OCI-LY7 (cell line): ENCODE measurements at regions not wholly inside any gene's neighbourhood (a gene's known extent, or its start where the extent isn't known, plus 50 kb on each side); places are given as distances from the start of the nearest gene placed in this dataset.
"Not testable (repeated sequence)": the region's sequence is repeated elsewhere in the genome, so short reads cannot be mapped to it uniquely, and the experiment has no call there.

Source experiments
- BruUV-seq: library from RNA; stranded (reverse); fragments of 400-500 nt; replicated peaks from 2 replicates; lab custom pipeline; 2021; lab: Mats Ljungman, UMichigan
- CTCF ChIA-PET: fragments of 300-600 bp; sonication (Branson Sonifier 250); formaldehyde crosslinking; loops from one replicate; lab custom pipeline; 2022; ENCODE audit warnings: antibody characterized with exemption; ENCODE audit not compliant: unreplicated experiment; lab: Charles Lee
- POLR2A ChIA-PET: fragments of 300-600 bp; sonication (Branson Sonifier 250); formaldehyde crosslinking; loops from one replicate; lab custom pipeline; 2022; ENCODE audit warnings: antibody characterized with exemption; lab: Charles Lee
- DNase-seq: peaks from one replicate; pipeline ENCODE4 v3.0.0-alpha.2; 2015; ENCODE audit warnings: low spot score
- H2AFZ ChIP-seq: fragments of 200-600 bp; sonication (generic), shearing (Covaris generic); 2 replicates; pipeline ENCODE4 v1.6.1; 2014; ENCODE audit warnings: mild to moderate bottlenecking, antibody characterized with exemption, low read length, moderate library complexity
- H3K27ac ChIP-seq: fragments of 200-600 bp; sonication (generic); 2 replicates; pipeline ENCODE4 v1.5.1; 2014; ENCODE audit warnings: mixed run types, low read depth, mild to moderate bottlenecking, moderate library complexity, low read length, inconsistent platforms; ENCODE audit not compliant: poor library complexity, severe bottlenecking
- H3K36me3 ChIP-seq: fragments of 200-600 bp; sonication (generic); 2 replicates; pipeline ENCODE4 v1.6.1; 2014; ENCODE audit warnings: mild to moderate bottlenecking, antibody characterized with exemption, low read length, moderate library complexity, mixed read lengths; ENCODE audit not compliant: insufficient read depth
- H3K4me1 ChIP-seq: fragments of 200-600 bp; sonication (generic); 2 replicates; pipeline ENCODE4 v1.5.1; 2014; ENCODE audit warnings: mild to moderate bottlenecking, low read length; ENCODE audit not compliant: insufficient read depth, poor library complexity, severe bottlenecking
- H3K4me2 ChIP-seq: fragments of 200-600 bp; sonication (generic); 2 replicates; pipeline ENCODE4 v1.6.1; 2014; ENCODE audit warnings: mild to moderate bottlenecking, low read length
- H3K4me3 ChIP-seq: fragments of 200-600 bp; sonication (generic); 2 replicates; pipeline ENCODE4 v1.5.1; 2014; ENCODE audit warnings: mild to moderate bottlenecking, low read depth, low read length; ENCODE audit not compliant: poor library complexity, severe bottlenecking
- H3K79me2 ChIP-seq: fragments of 200-600 bp; sonication (generic); 2 replicates; pipeline ENCODE4 v1.6.1; 2016; ENCODE audit warnings: low read depth, mild to moderate bottlenecking, low read length, moderate library complexity, mixed read lengths; ENCODE audit not compliant: insufficient read depth
- H3K9me2 ChIP-seq: fragments of 200-600 bp; sonication (generic); 2 replicates; pipeline ENCODE4 v1.6.1; 2016; ENCODE audit warnings: mild to moderate bottlenecking, low read length, mixed read lengths; ENCODE audit not compliant: insufficient read depth
- H3K9me3 ChIP-seq: fragments of 200-600 bp; sonication (generic); 2 replicates; pipeline ENCODE4 v1.6.1; 2014; ENCODE audit warnings: mild to moderate bottlenecking, mixed run types, low read length, mixed read lengths
- H4K20me1 ChIP-seq: fragments of 200-600 bp; sonication (generic); 2 replicates; pipeline ENCODE4 v1.6.1; 2014; ENCODE audit warnings: mild to moderate bottlenecking, antibody characterized with exemption, low read length, moderate library complexity, mixed read lengths; ENCODE audit not compliant: insufficient read depth
- CTCF ChIP-seq: fragments of 200-600 bp; sonication (generic); conservative IDR thresholded peaks from 2 replicates; pipeline ENCODE4 v1.5.1; 2014; ENCODE audit warnings: mild to moderate bottlenecking, antibody characterized with exemption, low read length, moderate library complexity, mixed read lengths
- EZH2phosphoT487 ChIP-seq: fragments of 200-600 bp; sonication (generic); IDR thresholded peaks from 2 replicates; pipeline ENCODE4 v1.6.1; 2018; ENCODE audit warnings: low read depth, borderline replicate concordance, mild to moderate bottlenecking, mixed run types, antibody characterized with exemption, low read length, moderate library complexity, mixed read lengths
- intact Hi-C: fragments of 100-400 bp; cut with micrococcal nuclease; formaldehyde crosslinking; loops from one replicate; pipeline ENCODE4 v1.10.0; 2022; ENCODE audit not compliant: unreplicated experiment

GRCh38 chr21:17270229-17270628 lies 242.6 kb upstream of the CXADR start:
- no peaks in the 10 kb centered on the region for H3K9me3 ChIP-seq
- no peaks in the 10 kb centered on the region for H3K4me1 ChIP-seq
- no peak overlapping the region for H3K4me3 ChIP-seq
- POLR2A ChIA-PET, result no interaction called here
- H3K36me3 ChIP-seq, result no peaks in the 10 kb centered on the region
- intact Hi-C loops, result no loop called here
- H3K27ac ChIP-seq, result no peak overlapping the region
- no peaks in the 10 kb centered on the region for H4K20me1 ChIP-seq
- H3K79me2 ChIP-seq, result no peaks in the 10 kb centered on the region
- no peaks in the 10 kb centered on the region for H3K9me2 ChIP-seq
- no peak overlapping the region for H2AFZ ChIP-seq
- DNase-seq, result peak; percentile 12
- no peak overlapping the region for H3K4me2 ChIP-seq
- BruUV-seq, result no TSS peak
- CTCF ChIA-PET, result no interaction called here
- peak; percentile 70 for TF ChIP-seq CTCF
- TF ChIP-seq EZH2phosphoT487, result no peak

GRCh38 chr21:17279663-17280062 lies 233.2 kb upstream of the CXADR start:
- POLR2A ChIA-PET, result interaction anchor here (1.0 kb wide), 1 partner anchor 9 kb away, joined by 4 read pairs; no protein-coding TSS in a partner anchor
- no TSS peak for BruUV-seq
- TF ChIP-seq EZH2phosphoT487, result no peak
- TF ChIP-seq CTCF, result no peak
- no peak overlapping the region for H2AFZ ChIP-seq
- no peaks in the 10 kb centered on the region for H3K9me3 ChIP-seq
- H3K79me2 ChIP-seq, result no peaks in the 10 kb centered on the region
- no peak overlapping the region for H3K4me2 ChIP-seq
- no peak overlapping the region for H3K4me3 ChIP-seq
- DNase-seq, result no peak
- no peaks in the 10 kb centered on the region for H3K9me2 ChIP-seq
- no peak overlapping the region for H3K27ac ChIP-seq
- no peaks in the 10 kb centered on the region for H4K20me1 ChIP-seq
- no peaks in the 10 kb centered on the region for H3K36me3 ChIP-seq
- CTCF ChIA-PET, result no interaction called here
- intact Hi-C loops, result no loop called here
- H3K4me1 ChIP-seq, result no peaks in the 10 kb centered on the region

GRCh38 chr21:17293016-17293562 lies 219.8 kb upstream of the CXADR start:
- H3K4me1 ChIP-seq, H3K9me2 ChIP-seq, H3K4me2 ChIP-seq, H4K20me1 ChIP-seq, intact Hi-C loops, H3K79me2 ChIP-seq, H3K36me3 ChIP-seq, H3K9me3 ChIP-seq, H2AFZ ChIP-seq, CTCF ChIA-PET, POLR2A ChIA-PET, H3K4me3 ChIP-seq, H3K27ac ChIP-seq, BruUV-seq, DNase-seq: not testable (repeated sequence)
